A172 (cell line): ENCODE measurements at regions not wholly inside any gene's neighbourhood (a gene's known extent, or its start where the extent isn't known, plus 50 kb on each side); places are given as distances from the start of the nearest gene placed in this dataset.
"Not testable (repeated sequence)": the region's sequence is repeated elsewhere in the genome, so short reads cannot be mapped to it uniquely, and the experiment has no call there.

Source experiments
- DNase-seq: peaks from one replicate; pipeline ENCODE4 v3.0.0-alpha.2; 2015; ENCODE audit warnings: low spot score

- DNase-seq = no peak
Observed at GRCh38 chr22:27594020-27594419, 207.5 kb downstream of the MN1 start.

GRCh38 chr22:27594474-27595134 lies 207.0 kb downstream of the MN1 start:
- DNase-seq = no peak

- DNase-seq = no peak
Observed at GRCh38 chr22:27596133-27596870, 205.3 kb downstream of the MN1 start.

- peak; percentile 29 for DNase-seq
Observed at GRCh38 chr22:27597703-27598444, 203.7 kb downstream of the MN1 start.

GRCh38 chr22:27598792-27599191 lies 202.8 kb downstream of the MN1 start:
- DNase-seq = no peak

GRCh38 chr22:27601195-27601594 lies 200.4 kb downstream of the MN1 start:
- no peak for DNase-seq

GRCh38 chr22:27602390-27602789 lies 199.2 kb downstream of the MN1 start:
- DNase-seq = no peak

- no peak for DNase-seq
Observed at GRCh38 chr22:27603111-27603799, 198.3 kb downstream of the MN1 start.

GRCh38 chr22:27603800-27604144 lies 197.8 kb downstream of the MN1 start:
- no peak for DNase-seq

- no peak for DNase-seq
Observed at GRCh38 chr22:27605390-27605789, 196.2 kb downstream of the MN1 start.

- DNase-seq = not testable (repeated sequence)
Observed at GRCh38 chr22:27607750-27608149, 193.8 kb downstream of the MN1 start.

- no peak for DNase-seq
Observed at GRCh38 chr22:27609451-27609888, 192.1 kb downstream of the MN1 start.

GRCh38 chr22:27610164-27610563 lies 191.4 kb downstream of the MN1 start:
- not testable (repeated sequence) for DNase-seq

- DNase-seq = no peak
Observed at GRCh38 chr22:27610863-27611786, 190.4 kb downstream of the MN1 start.

GRCh38 chr22:27612115-27612514 lies 189.4 kb downstream of the MN1 start:
- DNase-seq = no peak

- DNase-seq = no peak
Observed at GRCh38 chr22:27613099-27614005, 188.2 kb downstream of the MN1 start.

- DNase-seq = no peak
Observed at GRCh38 chr22:27614006-27614649, 187.4 kb downstream of the MN1 start.

- no peak for DNase-seq
Observed at GRCh38 chr22:27614650-27615007, 186.9 kb downstream of the MN1 start.

- DNase-seq = no peak
Observed at GRCh38 chr22:27615408-27615807, 186.1 kb downstream of the MN1 start.

GRCh38 chr22:27616033-27616432 lies 185.5 kb downstream of the MN1 start:
- DNase-seq = no peak
